HEK293 (cell line): ENCODE measurements at regions not wholly inside any gene's neighbourhood (a gene's known extent, or its start where the extent isn't known, plus 50 kb on each side); places are given as distances from the start of the nearest gene placed in this dataset.

Source experiments
- HOXA7 ChIP-seq: sonication (generic); formaldehyde crosslinking; IDR thresholded peaks from 2 replicates; pipeline ENCODE4 v1.8.1; 2022; ENCODE audit warnings: missing genetic modification reagents, borderline replicate concordance
- SALL2 ChIP-seq: fragments of 450-650 bp; formaldehyde crosslinking; IDR thresholded peaks from 2 replicates; pipeline ENCODE4 v1.5.0; 2017; ENCODE audit warnings: missing biosample characterization, mild to moderate bottlenecking, missing genetic modification characterization, borderline replicate concordance
- ZBTB10 ChIP-seq: fragments of 450-650 bp; formaldehyde crosslinking; IDR thresholded peaks from 2 replicates; pipeline ENCODE4 v1.5.1; 2016; ENCODE audit warnings: missing biosample characterization, missing genetic modification characterization

- no peak for TF ChIP-seq HOXA7 (CRISPR knock-in tag)
- no peak for TF ChIP-seq SALL2 (tag by site-specific recombination)
- TF ChIP-seq ZBTB10 (tag by site-specific recombination) = no peak
These were observed 229.1 kb upstream of the ZFHX3 start for GRCh38 chr16:73277071-73277470.
